Stomach (tissue), 4 donors: ENCODE measurements at regions not wholly inside any gene's neighbourhood (a gene's known extent, or its start where the extent isn't known, plus 50 kb on each side); places are given as distances from the start of the nearest gene placed in this dataset.

Source experiments
- EP300 ChIP-seq: sonication (generic); formaldehyde crosslinking; IDR thresholded peaks from one replicate; pipeline ENCODE4 v1.6.1; 2017; ENCODE audit warnings: antibody characterized with exemption
- POLR2A ChIP-seq, 4 donors: fragments of 450-650 bp; IDR thresholded peaks; one replicate each; pipeline ENCODE4 v1.6.1; 2016; ENCODE audit warnings: antibody characterized with exemption in 4 of 4, control low read depth in 2 of 4, mild to moderate bottlenecking in 1 of 4, moderate library complexity in 1 of 4
- POLR2AphosphoS5 ChIP-seq, 3 donors: sonication (generic); formaldehyde crosslinking; IDR thresholded peaks; one replicate each; pipeline ENCODE4 v1.6.1; 2016; ENCODE audit warnings: antibody characterized with exemption in 3 of 3
- TF ChIP-seq, protein P1 (sequence below), 7 experiments: fragments of 450-650 bp in 4 of 7; fragments of 200-600 bp in 3 of 7; sonication (generic) in 3 of 7; IDR thresholded peaks; one replicate each; pipeline ENCODE4 v1.5.1; 2016 to 2019; ENCODE audit warnings: antibody characterized with exemption in 7 of 7, control low read depth in 2 of 7, mild to moderate bottlenecking in 1 of 7

- TF ChIP-seq, protein P1, sequence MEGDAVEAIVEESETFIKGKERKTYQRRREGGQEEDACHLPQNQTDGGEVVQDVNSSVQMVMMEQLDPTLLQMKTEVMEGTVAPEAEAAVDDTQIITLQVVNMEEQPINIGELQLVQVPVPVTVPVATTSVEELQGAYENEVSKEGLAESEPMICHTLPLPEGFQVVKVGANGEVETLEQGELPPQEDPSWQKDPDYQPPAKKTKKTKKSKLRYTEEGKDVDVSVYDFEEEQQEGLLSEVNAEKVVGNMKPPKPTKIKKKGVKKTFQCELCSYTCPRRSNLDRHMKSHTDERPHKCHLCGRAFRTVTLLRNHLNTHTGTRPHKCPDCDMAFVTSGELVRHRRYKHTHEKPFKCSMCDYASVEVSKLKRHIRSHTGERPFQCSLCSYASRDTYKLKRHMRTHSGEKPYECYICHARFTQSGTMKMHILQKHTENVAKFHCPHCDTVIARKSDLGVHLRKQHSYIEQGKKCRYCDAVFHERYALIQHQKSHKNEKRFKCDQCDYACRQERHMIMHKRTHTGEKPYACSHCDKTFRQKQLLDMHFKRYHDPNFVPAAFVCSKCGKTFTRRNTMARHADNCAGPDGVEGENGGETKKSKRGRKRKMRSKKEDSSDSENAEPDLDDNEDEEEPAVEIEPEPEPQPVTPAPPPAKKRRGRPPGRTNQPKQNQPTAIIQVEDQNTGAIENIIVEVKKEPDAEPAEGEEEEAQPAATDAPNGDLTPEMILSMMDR (IDR thresholded peaks at IDR 0.05) = no peak
- no peak for TF ChIP-seq POLR2AphosphoS5 (IDR thresholded peaks at IDR 0.05)
- no peak for TF ChIP-seq EP300
- TF ChIP-seq POLR2A (IDR thresholded peaks at IDR 0.05) = no peak
Observed at GRCh38 chr7:17007841-17008240, 126.1 kb upstream of the AGR3 start.
